HT1080 (cell line): ENCODE measurements at regions not wholly inside any gene's neighbourhood (a gene's known extent, or its start where the extent isn't known, plus 50 kb on each side); places are given as distances from the start of the nearest gene placed in this dataset.

Experiments
- DNase-seq: peaks from one replicate; pipeline ENCODE4 v3.0.0-alpha.2; 2015; ENCODE audit warnings: low read depth

GRCh38 chr19:30151081-30151480 lies 209.0 kb downstream of the URI1 start:
- no peak for DNase-seq

GRCh38 chr19:30152510-30153291 lies 210.7 kb downstream of the URI1 start:
- DNase-seq: no peak

- DNase-seq: no peak
These were observed 211.5 kb downstream of the URI1 start for GRCh38 chr19:30153326-30154210.

GRCh38 chr19:30154410-30154809 lies 212.4 kb downstream of the URI1 start:
- no peak for DNase-seq

- no peak for DNase-seq
These were observed 213.6 kb downstream of the URI1 start for GRCh38 chr19:30155381-30156200.

GRCh38 chr19:30156646-30157045 lies 214.6 kb downstream of the URI1 start:
- DNase-seq: no peak

GRCh38 chr19:30158067-30158892 lies 213.9 kb upstream of the ZNF536 start:
- DNase-seq: no peak

GRCh38 chr19:30158893-30159245 lies 213.3 kb upstream of the ZNF536 start:
- no peak for DNase-seq

GRCh38 chr19:30159636-30160035 lies 212.5 kb upstream of the ZNF536 start:
- DNase-seq: no peak

- DNase-seq: no peak
These were observed 211.8 kb upstream of the ZNF536 start for GRCh38 chr19:30160426-30160825.

GRCh38 chr19:30161021-30161655 lies 211.0 kb upstream of the ZNF536 start:
- no peak for DNase-seq

- no peak for DNase-seq
These were observed 210.4 kb upstream of the ZNF536 start for GRCh38 chr19:30161770-30162169.

- no peak for DNase-seq
These were observed 209.5 kb upstream of the ZNF536 start for GRCh38 chr19:30162718-30163117.

GRCh38 chr19:30163663-30164062 lies 208.5 kb upstream of the ZNF536 start:
- DNase-seq: no peak

- DNase-seq: no peak
These were observed 206.9 kb upstream of the ZNF536 start for GRCh38 chr19:30165228-30165813.

- DNase-seq: no peak
These were observed 204.8 kb upstream of the ZNF536 start for GRCh38 chr19:30167206-30167868.

GRCh38 chr19:30167976-30168635 lies 204.1 kb upstream of the ZNF536 start:
- DNase-seq: no peak

- no peak for DNase-seq
These were observed 203.4 kb upstream of the ZNF536 start for GRCh38 chr19:30168760-30169159.
